IPS-15b (cell line): ENCODE measurements at regions not wholly inside any gene's neighbourhood (a gene's known extent, or its start where the extent isn't known, plus 50 kb on each side); places are given as distances from the start of the nearest gene placed in this dataset.

Experiments used
- H3K27me3 ChIP-seq: one replicate; pipeline ENCODE4 v1.6.1; 2013; ENCODE audit warnings: low read length; ENCODE audit not compliant: control insufficient read depth, insufficient read depth
- H3K36me3 ChIP-seq: one replicate; pipeline ENCODE4 v1.6.1; 2013; ENCODE audit warnings: low read length; ENCODE audit not compliant: control insufficient read depth, insufficient read depth
- H3K4me1 ChIP-seq: one replicate; pipeline ENCODE4 v1.6.1; 2013; ENCODE audit warnings: mild to moderate bottlenecking, low read length; ENCODE audit not compliant: control insufficient read depth, insufficient read depth
- H3K4me3 ChIP-seq: one replicate; pipeline ENCODE4 v1.5.1; 2013; ENCODE audit warnings: low read depth, low read length
- H3K9ac ChIP-seq: one replicate; pipeline ENCODE4 v1.6.1; 2013; ENCODE audit warnings: low read depth, mild to moderate bottlenecking, low read length
- H3K9me3 ChIP-seq: one replicate; pipeline ENCODE4 v1.6.1; 2013; ENCODE audit warnings: mild to moderate bottlenecking, low read length; ENCODE audit not compliant: control insufficient read depth, insufficient read depth

DNA sequence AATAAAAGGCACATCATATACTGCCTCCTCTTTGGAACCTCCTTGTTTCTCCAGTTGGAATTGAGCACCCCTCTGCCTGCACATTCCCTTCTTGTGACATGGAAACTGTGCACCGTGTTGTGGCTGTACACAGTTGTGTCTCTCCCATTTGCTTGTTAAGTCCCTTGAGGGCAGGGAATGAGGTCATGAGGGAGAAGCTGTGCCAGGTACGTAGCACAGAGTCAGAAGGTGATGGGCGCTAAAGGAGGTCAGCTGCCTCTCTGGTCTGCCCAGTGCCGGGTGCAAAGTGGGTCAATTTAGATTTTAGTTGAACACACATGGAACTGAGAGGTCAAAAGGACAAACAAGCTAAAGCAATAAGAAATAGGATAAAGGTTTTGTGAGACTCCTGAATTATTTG is 124.4 kb downstream of the FAM43A start:
- Histone ChIP-seq H3K36me3 (no peaks in the 10 kb centered on the region), H3K4me1 (no peaks in the 10 kb centered on the region), H3K9ac (no peak overlapping the region), H3K27me3 (no peaks in the 10 kb centered on the region), H3K9me3 (no peaks in the 10 kb centered on the region), H3K4me3 (no peak overlapping the region)

- no peak overlapping the region for H3K9ac ChIP-seq
- no peaks in the 10 kb centered on the region for H3K4me1 ChIP-seq
- no peaks in the 10 kb centered on the region for H3K9me3 ChIP-seq
- no peaks in the 10 kb centered on the region for H3K27me3 ChIP-seq
- no peaks in the 10 kb centered on the region for H3K36me3 ChIP-seq
- no peak overlapping the region for H3K4me3 ChIP-seq
Observed at GRCh38 chr3:194811118-194811517, 125.4 kb downstream of the FAM43A start.

- Histone ChIP-seq H3K4me1 (no peaks in the 10 kb centered on the region), H3K9me3 (no peaks in the 10 kb centered on the region), H3K4me3 (no peak overlapping the region), H3K36me3 (no peaks in the 10 kb centered on the region), H3K9ac (no peak overlapping the region), H3K27me3 (no peaks in the 10 kb centered on the region)
Observed at GRCh38 chr3:194812176-194812575, 126.5 kb downstream of the FAM43A start.

DNA sequence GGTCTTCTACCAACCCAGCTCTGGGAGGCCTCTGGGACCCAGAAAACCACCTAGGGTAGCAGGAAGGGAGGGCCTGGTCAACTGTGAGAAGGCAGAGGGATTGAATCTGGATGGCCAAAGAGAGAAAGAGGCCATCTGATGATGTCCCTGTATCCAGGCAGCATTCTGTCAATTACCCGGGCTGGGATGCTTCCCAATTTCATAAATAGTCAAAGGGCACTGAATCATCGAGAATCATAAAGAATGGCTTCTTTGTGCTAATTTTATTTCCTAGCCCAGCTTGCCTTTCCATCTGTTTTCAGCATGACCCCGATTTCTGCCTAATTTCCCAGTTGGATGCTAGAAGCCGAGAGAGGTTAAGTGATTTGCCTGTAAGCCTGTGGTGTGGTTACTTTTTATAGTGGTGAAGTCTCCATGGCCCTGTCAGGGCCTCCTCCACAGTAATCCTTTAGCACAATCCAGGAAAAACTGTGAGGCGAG is 129.2 kb downstream of the FAM43A start:
- Histone ChIP-seq H3K36me3 (no peaks in the 10 kb centered on the region), H3K4me3 (no peak overlapping the region), H3K4me1 (no peaks in the 10 kb centered on the region), H3K9ac (no peak overlapping the region), H3K9me3 (no peaks in the 10 kb centered on the region), H3K27me3 (no peaks in the 10 kb centered on the region)

DNA sequence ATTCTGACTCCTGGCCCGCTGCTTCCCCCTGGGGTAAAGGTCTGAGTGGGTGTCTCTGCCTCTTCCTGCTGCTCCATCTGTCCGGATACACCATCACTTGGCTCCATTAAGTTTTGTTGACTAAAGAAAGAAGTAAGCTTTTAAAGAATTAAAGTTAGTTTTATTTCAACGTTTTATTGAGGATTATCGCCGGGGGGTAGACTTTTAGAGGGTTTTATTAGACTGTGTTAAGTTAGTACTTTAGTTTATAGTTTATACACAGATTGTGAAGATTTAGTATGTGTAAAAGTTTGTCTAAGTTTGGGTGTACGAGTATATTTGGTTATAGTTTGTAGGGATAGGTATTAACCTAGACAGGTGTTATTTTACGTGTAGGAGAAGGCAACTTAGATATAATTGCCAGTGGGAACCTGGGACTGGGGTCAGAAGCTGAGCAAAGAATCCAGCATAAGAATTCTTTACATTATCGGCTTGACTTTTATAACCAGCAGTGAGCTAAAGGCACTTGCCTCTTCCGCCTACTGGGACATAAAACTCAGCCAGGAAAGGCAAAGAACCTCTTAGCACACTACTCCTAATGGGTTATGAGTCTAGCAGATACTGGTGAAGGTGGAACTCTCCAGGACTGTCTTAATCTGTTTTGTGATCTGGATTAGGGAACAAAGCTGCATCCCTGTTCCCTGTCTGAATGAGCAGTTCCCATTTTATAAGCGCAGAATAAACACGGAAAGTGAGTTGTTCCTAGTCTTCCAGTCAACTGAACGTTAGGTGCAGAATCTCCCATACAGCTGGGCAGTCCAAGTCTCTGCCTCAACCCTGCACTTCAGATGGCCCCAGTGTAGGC is 131.3 kb downstream of the FAM43A start:
- no peaks in the 10 kb centered on the region for H3K36me3 ChIP-seq
- no peak overlapping the region for H3K4me3 ChIP-seq
- H3K27me3 ChIP-seq, result no peaks in the 10 kb centered on the region
- H3K9me3 ChIP-seq, result no peaks in the 10 kb centered on the region
- no peak overlapping the region for H3K9ac ChIP-seq
- H3K4me1 ChIP-seq, result no peaks in the 10 kb centered on the region

GRCh38 chr3:194817592-194817930 is 131.9 kb downstream of the FAM43A start:
- no peaks in the 10 kb centered on the region for H3K36me3 ChIP-seq
- no peak overlapping the region for H3K9ac ChIP-seq
- H3K4me1 ChIP-seq, result no peaks in the 10 kb centered on the region
- H3K4me3 ChIP-seq, result no peak overlapping the region
- no peaks in the 10 kb centered on the region for H3K27me3 ChIP-seq
- no peaks in the 10 kb centered on the region for H3K9me3 ChIP-seq

DNA sequence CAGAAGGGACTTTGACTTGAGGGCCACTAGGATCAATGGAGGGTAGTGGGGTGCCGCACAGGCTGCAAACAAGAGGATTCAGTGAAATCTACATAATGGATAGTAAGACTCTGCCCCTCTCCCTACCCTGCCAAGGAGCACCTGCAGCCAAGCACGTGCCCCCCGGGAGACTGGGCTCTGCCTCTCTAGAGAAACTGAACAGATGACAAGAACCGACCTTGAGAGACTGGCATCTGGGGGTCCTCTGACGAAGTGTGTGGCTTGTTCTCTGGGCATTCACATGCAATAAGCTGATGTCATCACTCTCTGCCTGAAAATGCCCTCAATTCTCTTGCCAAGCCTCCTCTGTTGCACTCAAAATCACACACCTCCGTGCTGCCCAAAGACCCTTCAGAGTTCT is 132.3 kb downstream of the FAM43A start:
- Histone ChIP-seq H3K4me1 (no peaks in the 10 kb centered on the region), H3K27me3 (no peaks in the 10 kb centered on the region), H3K9ac (no peak overlapping the region), H3K36me3 (no peaks in the 10 kb centered on the region), H3K4me3 (no peak overlapping the region), H3K9me3 (no peaks in the 10 kb centered on the region)

DNA sequence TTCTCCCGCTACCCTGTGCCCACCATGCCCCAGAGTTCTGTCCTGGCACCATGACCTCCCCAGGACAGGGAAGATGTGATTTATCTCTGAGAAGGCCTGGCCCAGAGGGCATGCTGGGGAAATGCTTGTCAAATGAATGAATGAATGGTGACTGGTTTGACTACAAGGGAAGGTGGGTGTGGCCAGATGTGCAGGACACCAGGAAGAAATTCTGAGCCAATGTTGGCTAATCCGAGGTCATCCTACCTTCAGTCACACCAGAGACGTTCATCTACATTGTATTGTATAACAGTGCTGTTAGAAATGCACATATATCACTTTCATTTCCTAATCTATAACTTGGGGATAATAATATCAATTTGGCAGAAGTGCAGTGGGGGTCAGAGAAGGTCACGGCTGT is 138.4 kb downstream of the FAM43A start:
- H3K4me3 ChIP-seq, result no peak overlapping the region
- H3K9ac ChIP-seq, result no peak overlapping the region
- no peaks in the 10 kb centered on the region for H3K4me1 ChIP-seq
- H3K27me3 ChIP-seq, result no peaks in the 10 kb centered on the region
- no peaks in the 10 kb centered on the region for H3K36me3 ChIP-seq
- H3K9me3 ChIP-seq, result no peaks in the 10 kb centered on the region

- H3K9ac ChIP-seq, result no peak overlapping the region
- no peaks in the 10 kb centered on the region for H3K9me3 ChIP-seq
- no peak overlapping the region for H3K4me3 ChIP-seq
- H3K4me1 ChIP-seq, result no peaks in the 10 kb centered on the region
- no peaks in the 10 kb centered on the region for H3K27me3 ChIP-seq
- no peaks in the 10 kb centered on the region for H3K36me3 ChIP-seq
Observed at GRCh38 chr3:194824701-194825111, 139.0 kb downstream of the FAM43A start.

DNA sequence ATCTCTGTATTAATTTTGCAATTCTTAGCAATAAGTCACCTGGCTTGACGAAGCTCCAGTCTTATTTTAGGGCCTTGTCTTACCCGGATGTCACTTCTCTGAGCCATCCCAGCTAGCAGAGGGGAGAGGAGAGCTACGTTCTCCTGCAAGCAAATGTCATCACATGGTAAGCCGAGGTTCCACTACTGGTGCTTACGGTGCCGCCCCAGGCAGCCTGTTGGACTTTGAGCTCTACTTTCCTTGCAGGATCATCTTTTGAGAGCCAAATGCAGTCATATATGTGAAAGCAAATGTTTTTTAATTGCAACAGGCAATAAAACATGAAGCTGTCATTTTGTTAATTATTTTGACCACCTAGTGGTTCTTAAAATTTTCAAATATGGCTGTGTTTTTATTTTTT is 140.9 kb downstream of the FAM43A start:
- H3K4me3 ChIP-seq, result no peak overlapping the region
- H3K27me3 ChIP-seq, result no peaks in the 10 kb centered on the region
- no peaks in the 10 kb centered on the region for H3K36me3 ChIP-seq
- H3K9me3 ChIP-seq, result no peaks in the 10 kb centered on the region
- H3K4me1 ChIP-seq, result no peaks in the 10 kb centered on the region
- no peak overlapping the region for H3K9ac ChIP-seq

- Histone ChIP-seq H3K9ac (no peak overlapping the region), H3K4me3 (no peak overlapping the region), H3K9me3 (no peaks in the 10 kb centered on the region), H3K36me3 (no peaks in the 10 kb centered on the region), H3K4me1 (no peaks in the 10 kb centered on the region), H3K27me3 (no peaks in the 10 kb centered on the region)
Observed at GRCh38 chr3:194827486-194827885, 141.8 kb downstream of the FAM43A start.

DNA sequence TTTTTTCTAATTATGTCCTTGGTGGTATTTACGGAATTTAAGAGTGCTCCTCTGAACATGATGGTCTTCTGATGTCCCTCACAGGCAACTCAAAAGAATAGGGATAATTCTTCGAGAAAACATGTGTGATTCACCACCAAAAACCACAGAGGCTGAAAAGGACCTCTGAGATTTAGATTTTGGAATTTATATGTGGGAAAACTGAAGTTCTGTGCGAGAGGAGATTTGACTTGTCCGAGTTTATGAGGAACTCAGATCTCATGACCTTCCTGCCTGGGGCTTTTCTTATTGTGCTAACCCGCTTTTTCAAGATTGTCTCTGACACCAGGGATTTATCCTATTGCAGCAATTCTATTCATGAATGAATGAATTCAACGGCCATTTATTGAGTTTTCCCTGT is 142.4 kb downstream of the FAM43A start:
- Histone ChIP-seq H3K36me3 (no peaks in the 10 kb centered on the region), H3K27me3 (no peaks in the 10 kb centered on the region), H3K4me1 (no peaks in the 10 kb centered on the region), H3K9me3 (no peaks in the 10 kb centered on the region), H3K9ac (no peak overlapping the region), H3K4me3 (no peak overlapping the region)
